HK-2 (cell line): ENCODE measurements at regions not wholly inside any gene's neighbourhood (a gene's known extent, or its start where the extent isn't known, plus 50 kb on each side); places are given as distances from the start of the nearest gene placed in this dataset.
"Not testable (repeated sequence)": the region's sequence is repeated elsewhere in the genome, so short reads cannot be mapped to it uniquely, and the experiment has no call there.

ENCODE experiments used
- DNase-seq: peaks from one replicate; pipeline ENCODE4 v3.0.0-alpha.2; 2018; ENCODE audit not compliant: unreplicated experiment

DNA sequence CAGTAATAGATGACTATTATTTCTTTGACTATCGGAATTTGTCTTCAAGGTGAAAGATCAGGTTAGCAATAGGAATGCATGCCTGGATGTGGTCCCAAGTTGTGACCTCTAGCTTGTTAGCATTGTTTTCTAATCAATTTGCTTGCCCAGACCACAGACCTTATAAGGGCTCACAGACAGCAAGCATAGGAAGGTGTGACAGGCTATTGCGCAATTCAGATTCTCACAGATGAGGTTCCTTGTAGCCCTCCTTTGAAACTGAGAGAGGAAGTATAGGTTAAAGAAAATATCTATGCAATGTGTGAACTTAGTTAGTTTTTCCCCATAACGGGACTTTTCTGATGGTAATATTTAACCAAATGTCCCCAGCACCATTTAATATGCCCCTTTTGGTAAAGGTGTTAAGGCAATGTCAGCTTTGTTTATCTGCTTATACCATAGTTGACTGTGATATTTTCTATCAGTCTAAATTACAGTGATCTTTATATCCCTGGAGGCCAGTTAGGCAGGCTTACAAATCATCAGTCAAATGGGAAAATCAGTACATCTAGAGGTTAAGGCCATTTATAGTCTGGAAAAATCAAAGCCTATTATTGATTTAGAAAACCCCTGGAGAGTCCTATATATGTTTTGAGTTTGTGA lies 168.1 kb upstream of the MBNL1 start:
- no peak for DNase-seq

DNA sequence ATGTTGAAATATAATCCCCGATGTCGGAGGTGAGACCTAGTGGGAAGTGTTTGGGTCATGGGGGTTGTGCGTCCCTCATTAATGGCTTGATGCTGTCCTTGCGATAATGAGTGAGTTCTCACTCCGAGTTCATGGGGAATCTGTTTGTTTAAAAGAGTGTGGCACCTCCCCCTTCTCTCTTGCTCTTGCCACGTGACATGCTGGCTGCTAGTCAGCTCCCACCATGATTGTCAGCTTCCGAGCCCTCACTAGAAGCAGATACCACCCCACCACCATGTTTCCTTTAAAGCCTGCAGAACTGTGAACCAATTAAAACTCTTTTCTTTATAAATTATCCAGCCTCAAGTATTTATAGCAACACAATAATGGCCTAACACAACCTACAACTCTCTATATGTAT lies 166.3 kb upstream of the MBNL1 start:
- DNase-seq = no peak

DNA sequence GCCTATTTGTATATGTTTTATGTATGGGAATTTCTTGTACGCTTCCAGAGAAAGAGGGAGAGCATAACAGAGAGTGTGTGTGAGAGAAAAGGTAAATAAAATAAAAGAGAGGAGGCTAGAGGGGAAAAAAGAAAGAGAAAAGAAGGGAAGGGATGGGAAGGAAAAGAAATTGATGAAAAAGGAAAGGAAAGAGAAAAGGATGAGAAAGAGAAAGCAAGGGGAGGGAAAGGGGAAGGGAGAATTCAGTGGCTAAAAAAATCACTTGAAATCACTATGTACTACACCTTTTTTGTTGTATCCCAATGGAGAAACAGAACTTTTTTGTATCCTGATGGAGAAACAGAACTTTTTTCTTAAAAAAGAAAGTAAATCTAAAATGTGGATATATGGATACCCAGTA lies 165.5 kb upstream of the MBNL1 start:
- no peak for DNase-seq

DNA sequence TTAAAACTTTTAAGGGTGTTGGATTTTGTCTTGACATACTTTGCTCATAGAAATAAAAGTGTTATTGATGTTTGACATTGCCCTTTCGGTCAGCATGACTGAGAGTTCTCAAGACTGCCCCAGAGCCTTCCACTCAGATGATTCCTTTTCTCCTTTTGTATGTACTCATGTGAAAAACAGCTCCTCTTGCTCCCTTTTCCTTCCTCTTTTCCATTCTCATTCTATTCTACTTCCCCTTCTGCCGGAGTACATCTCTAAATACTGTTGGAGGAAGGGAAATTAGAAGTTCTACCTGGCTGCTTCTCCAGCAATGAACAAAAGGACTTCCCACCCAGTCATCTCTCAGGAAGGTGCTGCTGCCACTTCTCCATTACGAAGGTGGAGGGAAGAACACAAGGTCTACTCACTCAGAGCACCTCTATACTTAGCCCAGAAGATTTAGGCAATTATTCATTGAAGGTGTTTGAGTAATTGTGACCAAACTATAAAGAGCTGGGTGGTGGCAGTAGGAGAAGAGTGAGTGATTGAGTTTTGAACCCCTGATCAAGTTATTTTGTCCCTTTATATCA lies 163.8 kb upstream of the MBNL1 start:
- no peak for DNase-seq

DNA sequence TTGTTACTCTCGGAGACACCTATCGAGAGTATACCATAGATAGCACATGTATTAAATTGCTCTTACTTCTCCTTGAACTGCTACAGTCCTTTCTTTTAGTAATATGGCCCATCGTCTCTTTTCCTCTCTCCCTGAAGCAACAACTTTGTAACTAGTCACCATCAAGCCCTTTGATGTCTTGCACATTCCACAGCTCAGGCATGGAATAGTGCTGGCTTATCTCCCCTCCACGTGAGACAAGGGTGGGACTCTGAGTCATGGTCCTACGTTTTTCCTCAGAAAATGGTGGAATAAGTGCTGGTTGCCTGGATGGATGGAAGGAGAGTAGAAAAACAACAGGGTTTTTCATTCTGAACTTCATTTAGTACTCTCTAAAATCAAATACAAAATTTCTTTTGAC lies 163.3 kb upstream of the MBNL1 start:
- DNase-seq = no peak

DNA sequence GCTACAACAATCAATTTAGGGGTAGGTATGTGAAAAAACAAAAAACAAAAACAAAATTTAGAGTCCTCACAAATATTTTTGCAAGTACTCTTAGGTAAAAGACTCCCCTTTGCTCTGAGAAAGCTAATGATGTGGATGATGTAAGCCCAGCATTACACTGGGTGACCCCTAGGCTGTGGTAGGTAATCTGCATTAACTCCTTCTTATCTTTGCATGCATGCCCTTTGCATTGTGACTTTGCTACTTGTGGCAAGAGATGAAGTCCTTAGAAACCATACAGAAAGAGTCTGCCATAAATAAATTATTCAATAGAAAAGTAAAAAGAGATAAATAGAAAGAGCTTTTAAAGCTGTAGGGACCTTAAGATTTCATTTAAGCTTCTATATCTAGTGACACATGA lies 159.7 kb upstream of the MBNL1 start:
- DNase-seq = no peak

DNA sequence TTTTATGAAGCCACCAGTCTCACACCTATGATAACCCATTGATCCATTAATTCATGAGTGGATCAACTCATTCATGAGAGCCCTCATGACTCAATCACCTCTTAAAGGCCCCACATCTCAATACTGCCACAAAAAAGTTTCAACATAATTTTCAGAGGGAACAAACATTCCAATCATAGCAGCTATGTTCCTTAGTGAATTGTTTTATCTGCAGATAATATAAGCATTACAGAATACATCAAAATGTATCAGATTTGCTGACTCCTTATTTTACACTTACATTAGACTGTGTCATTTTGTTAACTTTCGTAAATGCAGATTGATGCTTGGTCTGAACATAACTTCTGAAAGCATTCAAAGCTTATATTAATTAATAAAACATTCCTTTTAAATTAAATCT lies 155.3 kb upstream of the MBNL1 start:
- no peak for DNase-seq

DNA sequence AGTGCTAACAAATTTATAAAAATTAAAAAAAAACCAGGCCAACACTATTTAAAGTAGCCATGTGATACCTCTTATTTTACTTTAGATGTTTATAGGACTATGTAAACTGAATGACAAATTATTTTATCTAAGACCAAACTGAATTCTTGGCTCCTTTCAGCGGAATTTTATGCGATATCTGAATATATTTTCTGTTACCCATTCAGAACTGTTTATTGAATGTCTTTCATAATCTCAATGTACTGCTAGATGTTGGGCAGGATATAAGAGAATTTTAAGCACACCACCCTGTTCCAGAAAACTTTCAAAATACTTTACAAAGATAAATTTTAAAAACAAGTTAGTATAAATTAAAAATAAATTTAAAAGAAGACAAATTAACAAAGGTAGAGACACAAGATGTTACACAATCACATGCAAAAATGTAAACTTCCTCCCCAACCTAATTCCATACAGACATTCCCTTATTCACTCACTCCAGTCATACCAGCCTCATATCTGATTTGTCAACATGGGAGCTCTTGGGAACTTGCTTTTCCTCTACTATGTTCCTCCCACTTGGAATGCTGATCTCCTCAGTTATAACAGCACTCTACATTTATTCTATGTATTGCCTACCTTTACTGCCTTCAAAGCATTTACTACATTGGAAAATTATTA lies 154.6 kb upstream of the MBNL1 start:
- DNase-seq = no peak

DNA sequence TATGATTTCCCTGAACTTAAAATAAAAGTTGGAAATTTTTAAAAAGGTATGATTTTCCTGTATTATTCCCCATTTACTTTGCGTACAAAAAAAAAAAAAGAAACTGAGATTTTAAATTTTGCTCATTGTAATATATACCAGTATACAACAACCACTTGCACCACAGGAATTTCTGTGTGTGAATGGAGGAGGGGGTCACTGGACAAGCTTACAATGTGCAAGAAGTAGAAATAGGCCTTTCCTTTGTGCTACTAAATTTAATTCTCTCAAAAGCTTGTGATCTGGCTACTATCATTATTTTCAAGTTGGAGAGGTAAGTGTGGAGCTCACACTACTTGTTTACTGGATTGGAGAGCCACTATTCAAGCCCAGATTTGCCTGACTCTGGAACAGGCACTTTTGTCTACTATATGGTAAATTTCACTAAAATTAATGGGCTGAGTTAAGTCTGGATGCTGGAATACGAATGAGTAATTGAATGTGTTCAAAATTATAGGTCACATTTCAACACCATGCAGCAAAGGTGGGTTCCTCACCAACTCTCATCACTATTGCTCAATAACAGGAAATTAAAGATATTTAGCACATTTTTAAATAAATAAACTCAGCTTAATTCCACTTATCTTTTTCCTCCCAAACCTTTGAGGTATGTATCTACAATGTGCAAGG lies 148.0 kb upstream of the MBNL1 start:
- DNase-seq = no peak

DNA sequence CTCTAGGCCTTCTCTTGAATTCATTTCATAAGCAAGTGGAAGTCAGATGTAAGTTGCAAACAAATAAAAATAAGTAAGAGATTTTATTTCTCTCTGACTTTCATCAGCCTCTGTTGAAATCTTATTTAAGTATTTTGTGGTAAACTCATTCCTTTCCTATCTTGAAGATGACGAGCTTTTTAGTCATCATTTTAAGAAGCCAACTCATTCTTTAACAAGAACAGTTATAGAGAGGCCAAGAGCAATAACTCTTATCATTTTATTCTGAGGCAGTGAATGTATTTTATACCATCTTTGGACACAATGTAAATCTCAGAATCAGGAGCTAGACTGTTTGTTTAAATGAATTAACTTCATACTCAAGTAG lies 147.5 kb upstream of the MBNL1 start:
- no peak for DNase-seq

DNA sequence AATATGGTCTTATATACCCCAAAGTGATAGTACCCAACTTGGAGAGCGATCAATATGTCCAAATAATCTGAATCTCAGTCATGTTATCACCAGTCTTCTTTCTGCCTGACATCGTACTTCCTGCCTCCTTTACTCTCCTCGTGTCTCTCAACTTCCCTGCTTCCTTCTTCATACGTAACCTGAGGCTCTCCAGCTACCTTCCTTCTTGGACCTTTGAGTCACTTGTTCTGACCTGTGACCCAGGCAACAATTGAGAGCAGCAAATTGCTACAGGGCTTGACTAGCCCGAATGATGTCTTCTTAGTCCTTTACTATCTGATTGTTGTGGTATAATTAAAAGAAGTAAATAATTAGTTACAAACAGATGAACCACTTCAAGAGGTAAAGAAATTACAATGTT lies 145.9 kb upstream of the MBNL1 start:
- DNase-seq = no peak

DNA sequence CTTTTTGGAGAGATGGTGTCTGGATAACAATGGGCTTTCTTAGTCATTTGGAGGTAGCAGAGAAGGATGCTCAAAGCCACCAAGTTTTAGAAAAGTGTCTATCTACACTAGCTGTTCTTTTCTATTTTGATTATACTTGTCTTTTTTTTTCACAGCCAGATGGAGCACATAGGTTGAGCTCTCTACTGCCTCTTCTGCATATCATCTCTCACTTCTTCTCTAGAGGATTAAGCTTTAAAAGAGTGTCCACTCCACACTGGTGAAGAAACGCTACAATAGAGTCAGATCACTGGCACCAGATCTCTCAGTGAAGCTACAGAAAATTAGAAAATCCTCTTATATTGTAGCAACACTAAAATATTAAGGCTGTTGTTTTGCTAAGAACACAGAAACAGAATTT lies 145.3 kb upstream of the MBNL1 start:
- DNase-seq = no peak

DNA sequence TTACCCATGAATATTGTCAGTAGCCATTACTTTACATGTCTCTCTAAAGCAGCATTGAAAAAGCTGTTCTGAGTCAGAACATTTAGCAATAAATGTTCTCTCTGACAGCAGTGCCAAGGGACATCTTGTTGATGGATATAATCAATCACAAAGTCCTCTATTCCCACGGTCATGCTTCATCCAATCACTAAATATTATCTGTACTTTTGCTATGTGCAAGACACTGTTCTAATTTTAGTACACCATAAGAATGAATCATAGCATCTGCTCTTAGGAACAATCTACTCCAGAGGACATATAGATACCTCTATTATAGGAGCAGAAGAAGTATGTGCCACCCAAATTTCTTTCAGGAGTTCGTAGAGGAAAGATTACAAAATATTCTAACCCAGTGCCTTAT lies 142.5 kb upstream of the MBNL1 start:
- no peak for DNase-seq

DNA sequence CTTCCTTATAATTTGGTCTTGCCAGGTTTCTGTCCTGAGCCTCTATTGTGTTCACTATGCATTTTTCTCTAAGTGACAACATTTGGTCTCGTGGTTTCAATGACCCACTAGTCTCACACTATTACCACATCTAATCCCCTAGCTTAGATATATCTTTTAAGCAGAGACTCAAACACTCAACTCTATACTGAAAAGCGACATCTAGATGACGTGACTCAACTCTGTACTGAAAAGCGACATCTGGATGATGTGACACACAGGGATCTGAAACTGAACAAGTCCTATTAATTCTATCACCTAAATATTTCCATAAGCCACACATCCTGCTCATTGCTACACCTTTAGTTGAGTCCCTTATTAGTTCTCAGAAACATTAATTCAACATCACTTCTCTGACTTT lies 141.7 kb upstream of the MBNL1 start:
- DNase-seq = no peak

DNA sequence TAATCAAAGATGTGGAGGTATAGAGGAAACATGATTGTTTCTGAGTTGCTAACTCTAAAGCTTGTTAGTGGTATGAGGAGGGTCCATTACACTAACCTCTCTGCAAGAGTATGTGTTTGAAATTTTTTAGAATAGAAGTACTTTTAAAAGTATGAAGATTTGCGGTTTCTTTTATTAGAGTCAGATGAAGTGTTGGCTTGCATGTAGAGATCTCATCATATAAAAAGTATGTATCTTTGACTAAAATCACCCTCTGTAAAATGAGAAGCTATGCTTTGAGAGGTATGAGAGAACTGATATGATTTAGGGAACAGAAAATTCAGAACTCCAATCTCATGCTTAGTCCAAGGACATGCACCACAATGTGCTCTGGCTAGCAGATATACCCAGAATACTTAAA lies 140.4 kb upstream of the MBNL1 start:
- DNase-seq = no peak

DNA sequence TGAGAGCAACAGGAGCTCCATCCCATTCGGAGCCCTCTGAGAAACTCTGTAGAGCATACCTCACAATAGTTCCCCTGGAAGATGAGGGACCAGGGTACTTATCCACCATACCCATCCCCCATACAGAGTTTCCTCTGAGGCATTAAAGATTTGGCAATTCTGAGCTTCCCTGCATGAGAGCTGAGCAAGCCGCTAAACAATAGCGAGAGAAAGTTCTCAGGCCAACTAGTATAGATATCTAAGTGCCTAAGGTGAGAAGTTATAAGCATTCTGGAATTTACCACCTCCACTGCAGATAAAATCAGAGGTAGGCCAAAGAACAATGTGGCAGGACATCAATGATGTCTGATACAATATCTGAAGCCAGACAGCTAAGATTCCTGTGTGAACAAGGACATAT lies 129.1 kb upstream of the MBNL1 start:
- no peak for DNase-seq

DNA sequence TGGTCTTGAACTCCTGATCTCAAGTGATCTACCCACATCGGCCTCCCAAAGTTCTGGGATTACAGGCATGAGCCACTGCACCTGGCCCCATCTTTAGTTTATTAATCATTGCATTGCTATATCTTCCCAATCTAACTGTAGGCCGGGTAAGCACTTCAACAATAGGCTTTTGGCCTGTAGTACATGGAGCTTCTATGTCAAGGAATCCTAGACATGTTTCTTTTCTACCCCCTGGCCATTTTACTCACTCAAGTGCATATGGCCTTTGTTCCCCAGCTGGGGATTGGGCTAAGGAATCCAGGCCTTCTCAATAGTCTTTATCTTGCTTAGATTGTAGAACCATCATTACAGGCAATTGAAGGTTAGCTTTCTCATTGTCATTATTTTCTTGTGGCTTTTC lies 122.3 kb upstream of the MBNL1 start:
- DNase-seq = no peak

DNA sequence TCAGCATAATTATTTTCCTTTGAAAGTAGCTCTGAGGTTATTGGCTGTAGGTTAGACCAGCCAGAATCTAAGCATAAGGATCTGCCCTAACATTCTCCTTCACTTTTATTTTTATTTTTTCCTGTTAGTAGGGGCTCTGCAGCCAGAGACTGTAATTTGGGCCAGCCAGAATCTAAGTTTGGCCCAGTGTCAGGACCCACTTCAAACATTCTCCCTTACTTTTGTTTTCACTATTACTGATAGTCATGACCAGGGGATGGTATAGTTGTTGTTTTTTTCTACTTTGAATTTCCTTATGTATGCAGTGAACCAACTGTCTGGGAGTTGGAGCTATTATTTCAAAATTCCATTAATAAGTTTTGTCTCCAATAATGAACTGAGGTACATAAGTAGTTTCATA lies 121.0 kb upstream of the MBNL1 start:
- DNase-seq = no peak

DNA sequence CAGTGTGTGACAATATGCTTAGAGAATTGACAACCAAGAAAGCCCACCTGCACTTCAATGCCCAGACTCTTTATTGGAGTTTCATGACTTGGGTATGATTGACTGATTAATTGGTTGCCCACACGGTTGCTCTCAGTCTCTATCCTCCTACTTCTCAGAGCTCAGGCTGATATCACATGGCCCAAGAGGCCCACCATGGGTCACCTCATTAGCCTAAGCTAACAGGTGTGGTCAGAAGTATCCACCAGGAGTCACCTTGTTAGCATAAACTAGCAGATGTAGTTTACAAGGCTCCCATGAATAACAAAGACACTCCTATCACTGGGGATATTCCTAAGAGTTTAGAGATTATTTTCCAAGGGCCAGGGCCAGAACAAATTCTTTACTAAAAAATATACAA lies 120.2 kb upstream of the MBNL1 start:
- no peak for DNase-seq

DNA sequence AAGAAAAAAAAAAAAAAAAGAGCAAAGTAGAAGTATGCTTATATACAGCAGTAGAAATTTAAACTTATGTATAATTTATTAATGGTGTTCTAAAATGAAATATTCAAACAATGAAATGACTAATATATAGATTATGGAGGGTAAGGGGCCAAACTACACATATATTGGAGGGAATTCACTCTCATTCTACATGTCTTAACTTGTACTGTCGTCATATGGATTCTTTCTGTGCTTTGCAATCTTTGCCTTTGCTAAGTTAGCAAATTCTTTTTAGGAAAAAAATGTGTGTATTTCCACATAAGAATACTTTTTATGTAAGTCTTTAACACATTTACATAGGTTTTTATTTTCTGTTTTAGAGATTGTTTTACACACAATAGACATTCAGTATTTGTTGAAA lies 118.9 kb upstream of the MBNL1 start:
- no peak for DNase-seq

DNA sequence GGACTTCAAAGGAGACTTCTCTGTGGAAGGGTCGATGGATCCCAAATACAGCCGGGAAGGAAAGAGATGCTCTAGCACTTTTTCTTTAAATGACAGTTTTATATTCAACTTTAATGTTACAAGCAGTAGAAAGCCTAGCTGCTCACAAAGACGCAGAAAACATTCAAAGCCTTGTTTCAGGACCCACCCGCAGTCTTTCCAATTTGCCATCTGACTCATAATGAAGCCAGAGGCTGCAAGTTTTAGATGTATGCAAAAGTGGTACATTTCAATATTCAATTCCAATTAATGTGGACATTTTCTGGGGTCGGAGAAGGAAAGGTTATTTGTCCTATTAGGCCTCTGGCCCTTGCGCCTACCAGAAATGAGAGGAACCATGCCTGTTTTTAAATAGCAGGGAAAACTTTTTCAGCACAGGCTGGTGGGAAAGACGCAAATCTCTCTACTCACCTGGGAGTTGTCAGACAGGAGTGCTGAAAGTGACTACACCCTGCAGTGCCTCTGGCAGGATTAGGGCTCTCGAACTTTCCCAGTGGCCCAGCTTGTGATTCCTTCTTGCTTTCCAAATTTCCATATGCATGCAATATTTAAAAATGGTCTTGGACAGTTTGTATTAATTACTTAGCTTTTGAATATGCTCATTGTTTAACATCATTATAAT lies 117.4 kb upstream of the MBNL1 start:
- no peak for DNase-seq

DNA sequence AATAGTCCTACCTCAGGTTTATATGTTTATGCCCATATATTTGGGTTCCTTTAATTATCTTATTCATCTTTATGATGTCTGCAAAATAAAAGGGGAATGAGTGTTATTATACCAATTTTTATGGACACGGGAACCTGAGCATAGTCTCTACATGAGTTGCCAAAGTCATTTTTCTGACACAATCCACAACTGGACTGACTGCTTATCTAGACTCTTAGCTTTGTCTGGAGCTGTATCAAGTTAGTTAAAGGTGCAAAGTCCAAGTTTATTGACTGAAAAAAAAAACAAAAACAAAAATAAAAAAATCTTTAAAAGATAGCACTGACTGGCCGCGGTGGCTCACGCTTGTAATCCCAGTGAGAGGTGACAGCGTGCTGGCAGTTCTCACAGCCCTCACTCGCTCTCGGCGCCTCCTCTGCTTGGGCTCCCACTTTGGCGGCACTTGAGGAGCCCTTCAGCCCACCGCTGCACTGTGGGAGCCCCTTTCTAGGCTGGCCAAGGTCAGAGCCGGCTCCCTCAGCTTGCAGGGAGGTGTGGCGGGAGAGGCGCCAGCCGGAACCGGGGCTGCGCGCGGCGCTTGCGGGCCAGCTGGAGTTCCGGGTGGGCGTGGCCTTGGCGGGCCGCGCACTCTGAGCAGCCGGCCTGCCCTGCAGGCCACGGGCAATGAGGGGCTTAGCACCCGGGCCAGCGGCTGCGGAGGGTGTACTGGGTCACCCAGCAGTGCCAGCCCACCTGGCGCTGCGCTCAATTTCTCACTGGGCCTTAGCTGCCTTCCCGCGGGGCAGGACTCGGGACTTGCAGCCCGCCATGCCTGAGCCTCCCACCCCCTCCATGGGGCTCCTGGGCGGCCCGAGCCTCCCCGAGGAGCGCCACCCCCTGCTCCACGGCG lies 116.6 kb upstream of the MBNL1 start:
- DNase-seq = not testable (repeated sequence)
